ENCODE measurements at regions not wholly inside any gene's neighbourhood (a gene's known extent, or its start where the extent isn't known, plus 50 kb on each side); places are given as distances from the start of the nearest gene placed in this dataset.
"Not testable (repeated sequence)": the region's sequence is repeated elsewhere in the genome, so short reads cannot be mapped to it uniquely, and the experiment has no call there.

GRCh38 chr15:24311692-24312091, 363.9 kb upstream of the NPAP1 start:
- intact Hi-C loops (cut with DNase I); H3K4me1 ChIP-seq: not testable (repeated sequence)

GRCh38 chr15:24316326-24316725, 359.2 kb upstream of the NPAP1 start:
- peaks cover 0 to 21% (median 0%) of the 10 kb centered on the region in 4 donors for H3K4me1 ChIP-seq
- 72 to 78% methylated on average over 3 of the region's 3 CpGs for WGBS, 2 donors
- H3K27ac ChIP-seq; DNase-seq; H3K36me3 ChIP-seq; intact Hi-C loops (cut with DNase I); H3K9me3 ChIP-seq; H3K4me3 ChIP-seq; H3K27me3 ChIP-seq: not testable (repeated sequence)

More at GRCh38 chr15:24311692-24312091, 363.9 kb upstream of the NPAP1 start:
- not testable (repeated sequence) for H3K27me3 ChIP-seq, DNase-seq, H3K9me3 ChIP-seq, H3K36me3 ChIP-seq, H3K4me3 ChIP-seq, H3K27ac ChIP-seq
- WGBS, 2 donors, result 78 to 80% methylated on average over 3 of the region's 3 CpGs

DNA sequence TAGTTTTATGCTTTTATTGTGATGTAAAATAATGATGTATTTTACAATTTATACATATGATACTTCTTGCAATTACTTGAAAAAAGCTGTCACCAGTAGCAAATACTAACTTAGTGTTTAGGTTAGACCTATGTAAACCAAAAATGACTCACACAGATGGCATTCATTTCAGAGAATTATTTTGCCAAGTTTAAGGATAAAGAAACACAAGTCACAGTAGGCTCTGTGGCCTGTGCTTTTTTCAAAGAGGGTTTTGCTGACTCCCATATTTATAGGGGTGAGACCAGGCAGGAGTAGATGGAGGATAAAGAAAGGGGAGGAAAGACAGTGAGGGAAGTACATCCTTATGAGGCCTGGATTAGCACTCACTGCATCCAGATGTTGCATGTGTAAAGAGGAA, 356.6 kb upstream of the NPAP1 start:
- no peaks in the 10 kb centered on the region for H3K36me3 ChIP-seq
- peaks cover 0 to 21% (median 0%) of the 10 kb centered on the region in 4 donors for H3K4me1 ChIP-seq
- no peaks in the 10 kb centered on the region for H3K27me3 ChIP-seq
- intact Hi-C loops (cut with DNase I), result no loop called here
- H3K9me3 ChIP-seq, result no peaks in the 10 kb centered on the region
- no peak overlapping the region for H3K4me3 ChIP-seq
- no peak for TF ChIP-seq POLR2AphosphoS5 (IDR thresholded peaks at IDR 0.05)
- TF ChIP-seq POLR2A (IDR thresholded peaks at IDR 0.05), result no peak
- TF ChIP-seq EP300 (IDR thresholded peaks at IDR 0.05), result no peak
- no peak for TF ChIP-seq CTCF (IDR thresholded peaks at IDR 0.05)
- H3K27ac ChIP-seq, result no peak overlapping the region
- no peak for DNase-seq

- 45 to 59% methylated on average over 5 of the region's 5 CpGs for WGBS, 2 donors
- DNase-seq; H3K36me3 ChIP-seq; intact Hi-C loops (cut with DNase I); H3K27ac ChIP-seq; H3K4me3 ChIP-seq; H3K27me3 ChIP-seq; H3K9me3 ChIP-seq: not testable (repeated sequence)
- H3K4me1 ChIP-seq, result peaks cover 0 to 29% (median 6%) of the 10 kb centered on the region in 4 donors
These were observed 351.5 kb upstream of the NPAP1 start for GRCh38 chr15:24324096-24324495.

GRCh38 chr15:24326513-24326912, 349.1 kb upstream of the NPAP1 start:
- H3K27me3 ChIP-seq; H3K9me3 ChIP-seq; H3K4me3 ChIP-seq; DNase-seq; intact Hi-C loops (cut with DNase I); H3K36me3 ChIP-seq: not testable (repeated sequence)
- H3K4me1 ChIP-seq, result peaks cover 0 to 14% (median 6%) of the 10 kb centered on the region in 4 donors
- WGBS, 2 donors, result 78 to 94% methylated on average over 1 of the region's 1 CpG
- peak overlapping the region; percentile 39 to 72 (median 54) for H3K27ac ChIP-seq
- TF ChIP-seq POLR2AphosphoS5 (IDR thresholded peaks at IDR 0.05), result peak in 2 of 4 donors; percentile 12 to 42

GRCh38 chr15:24331964-24332363, 343.6 kb upstream of the NPAP1 start:
- H3K4me3 ChIP-seq; H3K9me3 ChIP-seq; H3K4me1 ChIP-seq; intact Hi-C loops (cut with DNase I); H3K36me3 ChIP-seq; H3K27ac ChIP-seq; DNase-seq; H3K27me3 ChIP-seq: not testable (repeated sequence)
- 79 to 88% methylated on average over 9 of the region's 9 CpGs for WGBS, 2 donors

GRCh38 chr15:24341876-24342275, 333.7 kb upstream of the NPAP1 start:
- H3K27ac ChIP-seq; H3K4me1 ChIP-seq; H3K36me3 ChIP-seq; H3K4me3 ChIP-seq; H3K9me3 ChIP-seq; H3K27me3 ChIP-seq; intact Hi-C loops (cut with DNase I); DNase-seq: not testable (repeated sequence)
- WGBS, 2 donors, result 96% methylated on average over 8 of the region's 8 CpGs

- H3K4me1 ChIP-seq; H3K4me3 ChIP-seq; intact Hi-C loops (cut with DNase I); H3K27ac ChIP-seq; DNase-seq; H3K36me3 ChIP-seq; H3K27me3 ChIP-seq; H3K9me3 ChIP-seq: not testable (repeated sequence)
- 74 to 75% methylated on average over 6 of the region's 6 CpGs for WGBS, 2 donors
These were observed 322.8 kb upstream of the NPAP1 start for GRCh38 chr15:24352777-24353176.

DNA sequence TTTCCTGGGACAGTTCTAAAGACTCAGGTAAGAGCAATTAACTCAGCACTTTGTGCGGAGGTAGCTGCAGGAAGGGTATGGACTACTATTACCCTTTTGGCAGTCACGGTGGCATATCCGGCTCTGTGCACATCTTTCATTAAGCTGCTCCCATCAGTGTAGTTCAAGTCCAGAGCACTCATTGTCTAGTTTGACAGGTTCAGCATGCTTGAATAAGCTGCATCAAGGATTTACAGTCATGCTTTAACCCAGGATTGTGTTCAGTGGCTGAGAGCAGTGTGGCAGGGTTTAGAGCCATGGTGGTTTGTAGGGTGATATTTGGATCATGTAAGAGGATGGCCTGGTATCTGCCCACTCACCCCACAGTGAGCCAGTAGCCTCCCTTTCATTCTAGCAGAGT, 294.5 kb upstream of the NPAP1 start:
- H3K36me3 ChIP-seq; H3K4me1 ChIP-seq; H3K9me3 ChIP-seq; DNase-seq; H3K27me3 ChIP-seq; H3K27ac ChIP-seq; H3K4me3 ChIP-seq; intact Hi-C loops (cut with DNase I): not testable (repeated sequence)
- 96% methylated on average over 3 of the region's 3 CpGs for WGBS, 2 donors

- H3K27ac ChIP-seq; intact Hi-C loops (cut with DNase I); H3K27me3 ChIP-seq; H3K36me3 ChIP-seq; H3K4me1 ChIP-seq; H3K9me3 ChIP-seq; H3K4me3 ChIP-seq; DNase-seq: not testable (repeated sequence)
- WGBS, 2 donors, result 33 to 46% methylated on average over 2 of the region's 2 CpGs
These were observed 290.3 kb upstream of the NPAP1 start for GRCh38 chr15:24385258-24385657.

Measured in sigmoid colon (tissue), 6 donors.